Neutrophil (primary cell): ENCODE measurements at regions not wholly inside any gene's neighbourhood (a gene's known extent, or its start where the extent isn't known, plus 50 kb on each side); places are given as distances from the start of the nearest gene placed in this dataset.
"Not testable (repeated sequence)": the region's sequence is repeated elsewhere in the genome, so short reads cannot be mapped to it uniquely, and the experiment has no call there.

Experiments
- H3K27ac ChIP-seq: fragments of 200-600 bp; sonication (generic); 2 replicates; pipeline ENCODE4 v1.5.1; 2016; ENCODE audit warnings: mild to moderate bottlenecking, moderate library complexity
- H3K27me3 ChIP-seq: fragments of 200-600 bp; sonication (generic); 2 replicates; pipeline ENCODE4 v1.6.0; 2016; ENCODE audit warnings: mild to moderate bottlenecking
- H3K36me3 ChIP-seq: fragments of 200-600 bp; sonication (generic); 2 replicates; pipeline ENCODE4 v1.5.1; 2017
- H3K4me1 ChIP-seq, 2 experiments: fragments of 200-600 bp in 1 of 2; sonication (generic) in 1 of 2; 1 replicate in 1 of 2; 2 replicates in 1 of 2; pipeline versions ENCODE4 v1.5.1 to v1.6.1; 2013 to 2016; ENCODE audit warnings: low read depth in 1 of 2, low read length in 1 of 2, mild to moderate bottlenecking in 1 of 2, moderate library complexity in 1 of 2; ENCODE audit not compliant: control insufficient read depth in 1 of 2, insufficient read depth in 1 of 2
- H3K4me3 ChIP-seq, 2 experiments: fragments of 200-600 bp in 1 of 2; sonication (generic) in 1 of 2; 1 replicate in 1 of 2; 2 replicates in 1 of 2; pipeline ENCODE4 v1.5.1; 2013 to 2016; ENCODE audit warnings: low read depth in 1 of 2, low read length in 1 of 2, mild to moderate bottlenecking in 1 of 2, moderate library complexity in 1 of 2
- H3K9me3 ChIP-seq: fragments of 200-600 bp; sonication (generic); 2 replicates; pipeline ENCODE4 v1.5.1; 2016
- TF ChIP-seq, protein P1 (sequence below): fragments of 200-600 bp; sonication (generic); IDR thresholded peaks from 2 replicates; pipeline ENCODE4 v1.5.1; 2016; ENCODE audit warnings: antibody characterized with exemption

DNA sequence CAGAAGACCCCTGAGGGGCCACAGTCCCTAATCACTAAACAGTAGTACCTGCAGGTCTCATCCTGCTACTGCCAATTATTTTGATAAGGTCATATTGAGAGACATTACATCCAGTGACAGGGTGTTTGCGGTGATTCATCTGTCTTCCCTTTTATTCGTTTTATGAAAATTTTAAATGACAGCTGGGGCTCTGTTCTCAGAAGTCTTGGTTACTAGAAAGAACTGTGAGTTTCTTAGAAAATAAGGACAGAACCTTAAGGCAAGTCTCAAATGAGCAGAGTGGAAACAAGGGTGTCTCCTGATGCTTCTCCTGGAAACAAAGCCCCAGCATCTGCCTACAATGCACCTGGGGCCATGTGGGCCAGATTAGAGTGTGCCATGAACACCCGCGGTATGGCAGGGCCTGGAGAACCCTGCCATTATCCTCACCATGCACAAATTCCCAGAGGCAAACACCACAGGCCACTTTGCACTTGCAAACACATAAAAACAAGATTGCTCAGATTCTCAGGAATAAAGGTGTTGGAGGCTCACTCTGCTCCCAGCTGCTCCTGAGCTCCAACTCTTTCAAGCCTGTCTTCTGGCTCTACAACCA, 66.3 kb upstream of the IQSEC1 start:
- H3K4me1 ChIP-seq: peaks cover 15 to 24% of the 10 kb centered on the region in 2 experiments
- no peaks in the 10 kb centered on the region for H3K9me3 ChIP-seq
- no peaks in the 10 kb centered on the region for H3K36me3 ChIP-seq
- no peak overlapping the region for H3K4me3 ChIP-seq
- H3K27me3 ChIP-seq: peaks cover 11% of the 10 kb centered on the region
- H3K27ac ChIP-seq: peak overlapping the region; percentile 59
- TF ChIP-seq, protein P1, sequence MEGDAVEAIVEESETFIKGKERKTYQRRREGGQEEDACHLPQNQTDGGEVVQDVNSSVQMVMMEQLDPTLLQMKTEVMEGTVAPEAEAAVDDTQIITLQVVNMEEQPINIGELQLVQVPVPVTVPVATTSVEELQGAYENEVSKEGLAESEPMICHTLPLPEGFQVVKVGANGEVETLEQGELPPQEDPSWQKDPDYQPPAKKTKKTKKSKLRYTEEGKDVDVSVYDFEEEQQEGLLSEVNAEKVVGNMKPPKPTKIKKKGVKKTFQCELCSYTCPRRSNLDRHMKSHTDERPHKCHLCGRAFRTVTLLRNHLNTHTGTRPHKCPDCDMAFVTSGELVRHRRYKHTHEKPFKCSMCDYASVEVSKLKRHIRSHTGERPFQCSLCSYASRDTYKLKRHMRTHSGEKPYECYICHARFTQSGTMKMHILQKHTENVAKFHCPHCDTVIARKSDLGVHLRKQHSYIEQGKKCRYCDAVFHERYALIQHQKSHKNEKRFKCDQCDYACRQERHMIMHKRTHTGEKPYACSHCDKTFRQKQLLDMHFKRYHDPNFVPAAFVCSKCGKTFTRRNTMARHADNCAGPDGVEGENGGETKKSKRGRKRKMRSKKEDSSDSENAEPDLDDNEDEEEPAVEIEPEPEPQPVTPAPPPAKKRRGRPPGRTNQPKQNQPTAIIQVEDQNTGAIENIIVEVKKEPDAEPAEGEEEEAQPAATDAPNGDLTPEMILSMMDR: no peak

DNA sequence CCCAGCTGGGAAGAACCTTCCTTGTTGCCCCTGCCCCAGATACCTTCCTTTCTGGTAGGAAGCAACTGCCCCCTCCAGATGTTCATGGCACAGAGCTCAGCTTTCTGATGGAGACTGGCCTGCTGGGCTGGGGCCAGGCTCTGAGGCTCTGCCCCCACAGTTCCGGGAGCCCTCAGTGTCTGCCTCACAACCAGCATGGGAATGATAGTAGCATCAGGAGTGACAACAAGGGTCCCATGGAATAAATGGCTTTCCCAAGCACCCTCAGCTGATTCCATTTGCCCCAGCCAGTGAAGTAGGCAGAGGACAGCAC, 65.6 kb upstream of the IQSEC1 start:
- peaks cover 11% of the 10 kb centered on the region for H3K27me3 ChIP-seq
- H3K27ac ChIP-seq: peak overlapping the region; percentile 59
- H3K36me3 ChIP-seq: no peaks in the 10 kb centered on the region
- TF ChIP-seq, protein P1: no peak
- H3K4me3 ChIP-seq: no peak overlapping the region
- peaks cover 15 to 24% of the 10 kb centered on the region in 2 experiments for H3K4me1 ChIP-seq
- no peaks in the 10 kb centered on the region for H3K9me3 ChIP-seq

DNA sequence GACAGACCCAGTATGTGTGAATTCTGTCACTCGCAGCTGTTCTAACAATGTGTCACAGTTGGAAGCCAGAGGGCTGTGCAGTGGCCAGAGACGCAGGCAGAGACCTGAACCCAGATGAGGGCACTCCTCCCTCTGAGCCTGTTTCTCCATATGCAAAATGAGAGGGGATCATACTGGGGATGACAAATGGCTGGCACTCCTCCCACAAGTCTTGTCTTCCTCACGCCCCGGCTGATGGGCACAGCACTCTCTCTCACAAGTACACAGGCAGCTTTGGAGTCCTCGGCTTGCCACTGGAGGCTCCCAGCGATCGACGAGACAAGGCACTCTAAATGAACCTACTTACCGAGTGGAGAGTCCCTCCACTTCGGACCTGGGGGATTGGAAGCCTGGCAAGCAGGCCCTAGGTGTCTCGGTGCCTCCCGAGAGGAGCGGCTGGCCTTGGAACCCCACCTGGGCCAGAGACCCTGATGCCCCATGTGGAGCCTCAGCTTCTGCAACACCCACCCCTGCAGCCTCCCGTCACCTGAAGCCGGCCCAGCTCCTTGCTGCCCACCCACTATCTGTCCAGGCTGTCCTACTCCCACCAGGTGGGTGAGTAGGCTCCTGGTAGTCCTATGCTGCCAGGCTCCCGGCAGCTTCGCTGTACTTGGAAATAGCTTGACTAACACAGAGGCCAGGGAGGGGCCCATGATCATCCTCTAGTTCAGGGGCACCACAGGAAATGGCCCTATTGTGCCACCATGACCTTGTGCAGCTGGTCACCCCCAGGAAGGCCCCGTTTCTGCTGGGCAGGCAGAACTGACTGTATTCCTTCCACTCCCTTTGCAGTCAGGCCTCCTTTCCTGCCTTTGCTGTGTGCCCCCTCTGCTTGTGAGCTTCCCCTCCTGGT, 65.0 kb upstream of the IQSEC1 start:
- H3K27me3 ChIP-seq: peaks cover 16% of the 10 kb centered on the region
- H3K9me3 ChIP-seq: no peaks in the 10 kb centered on the region
- H3K27ac ChIP-seq: peak overlapping the region; percentile 59
- H3K36me3 ChIP-seq: no peaks in the 10 kb centered on the region
- no peak overlapping the region for H3K4me3 ChIP-seq
- TF ChIP-seq, protein P1: no peak
- peaks cover 15 to 24% of the 10 kb centered on the region in 2 experiments for H3K4me1 ChIP-seq

- H3K4me1 ChIP-seq: peaks cover 15 to 24% of the 10 kb centered on the region in 2 experiments
- not testable (repeated sequence) for H3K4me3 ChIP-seq
Measured at GRCh38 chr3:13136848-13137247, 63.6 kb upstream of the IQSEC1 start.

DNA sequence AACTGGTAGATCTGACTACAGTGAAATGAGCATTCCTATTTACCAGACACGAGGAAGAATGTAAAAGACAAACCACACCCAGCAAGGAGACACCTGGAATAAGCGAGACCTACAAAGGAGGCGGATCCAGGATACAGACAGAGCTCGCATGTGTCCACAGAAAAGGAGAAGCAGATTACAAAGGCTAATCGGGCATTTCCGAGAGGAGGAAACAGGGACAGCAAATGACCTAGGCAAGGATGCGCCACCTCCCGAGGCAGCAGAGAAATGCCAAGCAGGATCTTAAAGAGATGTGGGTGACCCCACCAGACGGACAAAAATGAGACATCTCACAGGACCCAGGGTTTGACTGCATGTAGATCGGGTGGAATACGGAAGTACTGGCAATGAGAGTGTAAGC, 63.2 kb upstream of the IQSEC1 start:
- TF ChIP-seq, protein P1: no peak

More at GRCh38 chr3:13136848-13137247, 63.6 kb upstream of the IQSEC1 start:
- H3K27me3 ChIP-seq: peaks cover 28% of the 10 kb centered on the region
- H3K36me3 ChIP-seq, H3K9me3 ChIP-seq, H3K27ac ChIP-seq: not testable (repeated sequence)

GRCh38 chr3:13135811-13136321, 62.6 kb upstream of the IQSEC1 start:
- H3K4me1 ChIP-seq: peaks cover 15 to 24% of the 10 kb centered on the region in 2 experiments
- H3K36me3 ChIP-seq: no peaks in the 10 kb centered on the region
- no peak overlapping the region for H3K4me3 ChIP-seq
- H3K9me3 ChIP-seq: no peaks in the 10 kb centered on the region
- H3K27me3 ChIP-seq: peaks cover 23% of the 10 kb centered on the region
- H3K27ac ChIP-seq: no peak overlapping the region
- TF ChIP-seq, protein P1: no peak

More for the DNA sequence above, 63.2 kb upstream of the IQSEC1 start:
- H3K36me3 ChIP-seq: no peaks in the 10 kb centered on the region
- H3K4me1 ChIP-seq: peaks cover 15 to 24% of the 10 kb centered on the region in 2 experiments
- H3K27ac ChIP-seq: no peak overlapping the region
- H3K27me3 ChIP-seq: peaks cover 28% of the 10 kb centered on the region
- H3K4me3 ChIP-seq: no peak overlapping the region
- H3K9me3 ChIP-seq: no peaks in the 10 kb centered on the region
